Erythroblast (primary cell): ENCODE measurements at regions not wholly inside any gene's neighbourhood (a gene's known extent, or its start where the extent isn't known, plus 50 kb on each side); places are given as distances from the start of the nearest gene placed in this dataset.

Experiments used
- GATA1 ChIP-seq: IDR thresholded peaks from 2 replicates; pipeline ENCODE4 v1.6.1; 2011; ENCODE audit warnings: low read depth, mild to moderate bottlenecking, control low read depth, low read length, moderate library complexity
- POLR2A ChIP-seq: IDR thresholded peaks from 2 replicates; pipeline ENCODE4 v1.6.1; 2011; ENCODE audit warnings: mild to moderate bottlenecking, low read length

- TF ChIP-seq POLR2A (no peak), GATA1 (no peak)
Observed at GRCh38 chr19:27858981-27859581, 1353.9 kb downstream of the UQCRFS1 start.
